Fibroblast of villous mesenchyme (primary cell): ENCODE measurements at regions not wholly inside any gene's neighbourhood (a gene's known extent, or its start where the extent isn't known, plus 50 kb on each side); places are given as distances from the start of the nearest gene placed in this dataset.

Source experiments
- DNase-seq: peaks from one replicate; pipeline ENCODE4 v3.0.0-alpha.2; 2010; ENCODE audit warnings: low read depth
- H3K4me3 ChIP-seq: 2 replicates; pipeline ENCODE4 v1.5.1; 2011; ENCODE audit warnings: low read depth, mild to moderate bottlenecking, low read length
- TF ChIP-seq, protein P1 (sequence below): IDR thresholded peaks from 2 replicates; pipeline ENCODE4 v1.5.1; 2012; ENCODE audit warnings: low read depth, mild to moderate bottlenecking, low read length; ENCODE audit not compliant: insufficient read depth

DNA sequence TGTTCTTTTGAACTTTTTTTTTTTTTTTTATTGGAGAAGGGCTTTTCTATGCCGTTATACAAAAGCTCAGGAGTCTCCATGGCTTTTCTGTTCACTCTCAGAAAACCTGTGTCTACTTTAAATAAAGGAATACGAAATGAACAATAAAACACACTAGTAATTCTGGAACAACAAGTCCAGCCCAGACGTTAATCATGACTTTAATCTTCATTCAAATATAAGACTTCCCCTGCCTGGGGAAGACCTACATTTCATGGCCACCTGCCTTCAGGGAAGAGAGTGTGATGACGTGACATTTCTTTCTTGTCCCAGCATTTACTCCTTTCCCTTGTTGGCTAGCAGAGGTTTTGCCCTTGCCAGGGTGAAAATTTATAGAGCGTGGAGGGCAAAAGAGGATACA is 564.5 kb downstream of the PDCD6IP start:
- TF ChIP-seq, protein P1, sequence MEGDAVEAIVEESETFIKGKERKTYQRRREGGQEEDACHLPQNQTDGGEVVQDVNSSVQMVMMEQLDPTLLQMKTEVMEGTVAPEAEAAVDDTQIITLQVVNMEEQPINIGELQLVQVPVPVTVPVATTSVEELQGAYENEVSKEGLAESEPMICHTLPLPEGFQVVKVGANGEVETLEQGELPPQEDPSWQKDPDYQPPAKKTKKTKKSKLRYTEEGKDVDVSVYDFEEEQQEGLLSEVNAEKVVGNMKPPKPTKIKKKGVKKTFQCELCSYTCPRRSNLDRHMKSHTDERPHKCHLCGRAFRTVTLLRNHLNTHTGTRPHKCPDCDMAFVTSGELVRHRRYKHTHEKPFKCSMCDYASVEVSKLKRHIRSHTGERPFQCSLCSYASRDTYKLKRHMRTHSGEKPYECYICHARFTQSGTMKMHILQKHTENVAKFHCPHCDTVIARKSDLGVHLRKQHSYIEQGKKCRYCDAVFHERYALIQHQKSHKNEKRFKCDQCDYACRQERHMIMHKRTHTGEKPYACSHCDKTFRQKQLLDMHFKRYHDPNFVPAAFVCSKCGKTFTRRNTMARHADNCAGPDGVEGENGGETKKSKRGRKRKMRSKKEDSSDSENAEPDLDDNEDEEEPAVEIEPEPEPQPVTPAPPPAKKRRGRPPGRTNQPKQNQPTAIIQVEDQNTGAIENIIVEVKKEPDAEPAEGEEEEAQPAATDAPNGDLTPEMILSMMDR, result no peak

DNA sequence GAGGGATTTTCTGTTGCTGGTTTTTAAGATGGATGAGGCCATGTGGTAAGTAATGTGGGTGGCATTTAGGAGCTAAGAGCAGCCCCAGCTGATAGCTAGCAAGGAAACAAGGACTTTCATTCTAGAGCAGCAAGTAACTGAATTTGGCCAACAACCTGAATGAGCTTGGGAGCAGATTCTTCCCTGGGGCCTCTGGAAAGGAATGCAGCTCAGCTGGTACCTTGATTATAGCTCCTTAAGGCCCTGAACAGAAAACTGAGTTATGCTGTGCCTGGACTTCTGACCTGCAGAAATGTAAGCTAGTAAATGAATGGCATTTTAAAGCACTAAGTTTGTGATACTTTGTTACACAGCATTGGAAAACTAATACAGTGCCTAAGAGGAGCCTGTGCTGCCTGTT is 565.5 kb downstream of the PDCD6IP start:
- TF ChIP-seq, protein P1, result no peak
- H3K4me3 ChIP-seq, result no peak overlapping the region
- no peak for DNase-seq

More for the DNA sequence above, 564.5 kb downstream of the PDCD6IP start:
- no peak for DNase-seq
- no peak overlapping the region for H3K4me3 ChIP-seq

DNA sequence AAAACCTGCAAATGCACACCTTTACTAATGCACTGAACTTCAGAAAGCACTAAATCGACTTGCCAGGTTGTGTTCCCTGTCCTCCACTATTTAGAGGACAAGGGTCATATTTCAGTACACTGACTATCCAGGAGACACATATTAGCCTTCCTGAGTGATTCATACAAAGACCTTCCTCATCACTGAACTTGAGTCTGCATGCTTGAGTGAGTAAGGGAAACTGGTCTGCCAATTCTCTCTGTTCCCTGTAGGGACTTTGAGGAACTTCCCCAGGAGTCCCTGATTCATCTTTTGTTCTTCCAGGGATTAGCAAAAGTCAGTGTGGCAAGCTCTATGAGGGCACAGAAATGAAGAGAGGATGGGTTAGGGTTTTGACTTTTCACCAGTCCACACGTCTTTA is 565.9 kb downstream of the PDCD6IP start:
- DNase-seq, result no peak
- TF ChIP-seq, protein P1, result no peak
- H3K4me3 ChIP-seq, result no peak overlapping the region

DNA sequence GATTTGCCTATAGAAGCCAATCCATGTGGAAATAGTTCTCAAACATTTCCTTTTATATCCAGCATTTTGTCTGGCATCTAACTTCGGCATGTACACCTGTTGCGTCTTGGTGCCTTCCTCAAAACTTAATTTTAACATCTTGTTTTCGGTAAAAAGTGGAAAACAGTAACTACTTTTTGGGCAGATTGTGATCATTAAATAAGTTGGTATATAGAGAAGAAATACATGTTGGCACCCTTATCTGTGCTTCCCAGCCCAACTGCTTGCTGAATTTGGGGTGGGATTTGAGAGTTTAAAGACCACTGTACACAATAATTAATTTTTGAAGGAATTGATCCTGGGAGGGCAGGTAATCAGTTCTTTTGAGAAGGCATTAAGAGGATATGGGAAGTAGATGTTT is 566.8 kb downstream of the PDCD6IP start:
- H3K4me3 ChIP-seq, result no peak overlapping the region
- TF ChIP-seq, protein P1, result no peak
- DNase-seq, result no peak

DNA sequence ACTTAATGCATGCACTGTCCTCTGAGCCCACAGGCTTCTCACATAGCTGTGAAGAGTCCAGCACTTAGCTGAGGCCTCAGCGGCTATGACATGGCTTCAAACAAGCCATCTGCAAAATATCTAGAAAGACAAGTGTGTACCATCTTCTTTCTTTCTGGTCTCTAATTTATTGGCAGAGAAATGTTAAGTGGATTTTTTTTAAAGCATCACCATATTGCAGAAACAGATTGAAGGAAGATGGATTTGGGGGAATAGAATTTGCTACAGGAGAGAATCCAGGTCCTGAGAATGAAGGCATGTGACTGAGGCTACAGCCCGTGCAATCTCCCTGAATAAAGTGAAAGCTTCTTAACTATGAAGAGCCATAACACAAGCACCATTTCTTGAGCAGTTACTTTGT is 567.3 kb downstream of the PDCD6IP start:
- H3K4me3 ChIP-seq, result no peak overlapping the region
- DNase-seq, result no peak
- TF ChIP-seq, protein P1, result no peak

DNA sequence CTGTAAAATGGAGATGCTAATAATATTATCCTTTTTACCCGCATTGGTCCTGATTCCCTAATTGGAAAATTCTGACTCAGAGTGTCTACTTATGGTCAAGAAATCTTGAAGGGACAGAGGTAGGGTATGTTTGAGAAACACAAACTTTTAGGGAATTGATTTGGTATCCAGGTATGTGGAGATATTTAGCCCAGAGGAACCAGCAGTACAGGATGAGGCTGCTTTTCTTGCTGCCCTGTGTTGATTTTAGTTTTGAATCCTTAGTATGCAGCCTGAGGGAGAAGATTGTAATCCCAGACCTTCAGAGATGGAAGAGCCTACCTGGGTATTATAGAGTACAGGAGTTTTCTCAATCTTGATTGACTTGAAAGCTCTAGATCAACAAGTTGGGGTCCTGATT is 569.1 kb downstream of the PDCD6IP start:
- DNase-seq, result no peak
- H3K4me3 ChIP-seq, result no peak overlapping the region
- TF ChIP-seq, protein P1, result no peak

DNA sequence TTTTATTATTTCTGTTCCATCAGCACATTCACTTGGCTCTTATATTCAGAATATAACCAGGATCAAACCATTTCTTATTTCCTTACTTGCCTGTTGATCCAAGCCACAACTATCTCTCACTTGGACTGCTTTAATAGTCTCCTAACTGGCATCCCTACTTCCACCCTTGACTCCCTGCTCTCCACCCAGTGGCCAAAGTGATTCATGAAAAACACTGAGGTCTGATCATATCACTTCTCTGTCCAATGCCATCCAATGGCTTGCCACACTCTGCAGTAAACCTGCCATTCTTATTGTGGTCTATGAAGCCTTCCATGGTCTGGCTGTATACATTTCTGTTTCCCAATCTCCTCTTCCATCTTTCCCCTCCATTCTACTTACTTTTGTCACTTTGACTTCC is 576.1 kb downstream of the PDCD6IP start:
- H3K4me3 ChIP-seq, result no peak overlapping the region
- DNase-seq, result no peak
- TF ChIP-seq, protein P1, result no peak
